Tibial nerve (tissue), 3 donors: ENCODE measurements at regions not wholly inside any gene's neighbourhood (a gene's known extent, or its start where the extent isn't known, plus 50 kb on each side); places are given as distances from the start of the nearest gene placed in this dataset.

Experiments used
- POLR2A ChIP-seq, 2 donors: fragments of 450-650 bp; IDR thresholded peaks; one replicate each; pipeline ENCODE4 v1.6.1; 2017; ENCODE audit warnings: antibody characterized with exemption in 2 of 2, mild to moderate bottlenecking in 2 of 2, moderate library complexity in 2 of 2
- TF ChIP-seq, protein P1 (sequence below), 5 experiments: fragments of 200-600 bp in 3 of 5; fragments of 450-650 bp in 2 of 5; sonication (generic) in 3 of 5; IDR thresholded peaks; one replicate each; pipeline ENCODE4 v1.5.1; 2016 to 2019; ENCODE audit warnings: antibody characterized with exemption in 5 of 5, mild to moderate bottlenecking in 3 of 5, moderate library complexity in 2 of 5

DNA sequence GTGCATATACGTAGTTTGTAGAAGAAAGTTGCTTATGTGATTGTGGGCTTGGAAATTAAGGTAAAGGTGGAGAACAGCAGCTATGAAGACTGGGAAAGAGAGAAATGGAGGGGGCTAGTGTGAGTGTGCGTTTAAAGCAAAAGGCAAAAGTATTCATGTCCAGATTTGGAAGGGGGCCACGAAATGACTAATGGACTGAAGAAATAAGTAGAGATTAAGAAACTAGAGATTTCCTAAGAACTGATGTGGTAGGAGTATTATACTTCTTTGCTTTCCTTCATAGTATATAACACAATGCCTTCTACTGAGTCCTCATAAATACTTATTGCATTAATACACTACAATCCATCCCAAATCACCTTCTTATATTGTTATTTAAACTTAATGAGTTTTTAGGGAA is 298.6 kb upstream of the NOVA1 start:
- no peak for TF ChIP-seq POLR2A (IDR thresholded peaks at IDR 0.05)
- TF ChIP-seq, protein P1, sequence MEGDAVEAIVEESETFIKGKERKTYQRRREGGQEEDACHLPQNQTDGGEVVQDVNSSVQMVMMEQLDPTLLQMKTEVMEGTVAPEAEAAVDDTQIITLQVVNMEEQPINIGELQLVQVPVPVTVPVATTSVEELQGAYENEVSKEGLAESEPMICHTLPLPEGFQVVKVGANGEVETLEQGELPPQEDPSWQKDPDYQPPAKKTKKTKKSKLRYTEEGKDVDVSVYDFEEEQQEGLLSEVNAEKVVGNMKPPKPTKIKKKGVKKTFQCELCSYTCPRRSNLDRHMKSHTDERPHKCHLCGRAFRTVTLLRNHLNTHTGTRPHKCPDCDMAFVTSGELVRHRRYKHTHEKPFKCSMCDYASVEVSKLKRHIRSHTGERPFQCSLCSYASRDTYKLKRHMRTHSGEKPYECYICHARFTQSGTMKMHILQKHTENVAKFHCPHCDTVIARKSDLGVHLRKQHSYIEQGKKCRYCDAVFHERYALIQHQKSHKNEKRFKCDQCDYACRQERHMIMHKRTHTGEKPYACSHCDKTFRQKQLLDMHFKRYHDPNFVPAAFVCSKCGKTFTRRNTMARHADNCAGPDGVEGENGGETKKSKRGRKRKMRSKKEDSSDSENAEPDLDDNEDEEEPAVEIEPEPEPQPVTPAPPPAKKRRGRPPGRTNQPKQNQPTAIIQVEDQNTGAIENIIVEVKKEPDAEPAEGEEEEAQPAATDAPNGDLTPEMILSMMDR (IDR thresholded peaks at IDR 0.05) = no peak
